HG03060 (cell line): ENCODE measurements at regions not wholly inside any gene's neighbourhood (a gene's known extent, or its start where the extent isn't known, plus 50 kb on each side); places are given as distances from the start of the nearest gene placed in this dataset.

Experiments
- ATAC-seq: cut with Tn5 transposase; IDR thresholded peaks from one replicate; pipeline ENCODE4 v1.9.1; 2021; ENCODE audit warnings: low read depth, moderate number of reproducible peaks; ENCODE audit not compliant: unreplicated experiment

DNA sequence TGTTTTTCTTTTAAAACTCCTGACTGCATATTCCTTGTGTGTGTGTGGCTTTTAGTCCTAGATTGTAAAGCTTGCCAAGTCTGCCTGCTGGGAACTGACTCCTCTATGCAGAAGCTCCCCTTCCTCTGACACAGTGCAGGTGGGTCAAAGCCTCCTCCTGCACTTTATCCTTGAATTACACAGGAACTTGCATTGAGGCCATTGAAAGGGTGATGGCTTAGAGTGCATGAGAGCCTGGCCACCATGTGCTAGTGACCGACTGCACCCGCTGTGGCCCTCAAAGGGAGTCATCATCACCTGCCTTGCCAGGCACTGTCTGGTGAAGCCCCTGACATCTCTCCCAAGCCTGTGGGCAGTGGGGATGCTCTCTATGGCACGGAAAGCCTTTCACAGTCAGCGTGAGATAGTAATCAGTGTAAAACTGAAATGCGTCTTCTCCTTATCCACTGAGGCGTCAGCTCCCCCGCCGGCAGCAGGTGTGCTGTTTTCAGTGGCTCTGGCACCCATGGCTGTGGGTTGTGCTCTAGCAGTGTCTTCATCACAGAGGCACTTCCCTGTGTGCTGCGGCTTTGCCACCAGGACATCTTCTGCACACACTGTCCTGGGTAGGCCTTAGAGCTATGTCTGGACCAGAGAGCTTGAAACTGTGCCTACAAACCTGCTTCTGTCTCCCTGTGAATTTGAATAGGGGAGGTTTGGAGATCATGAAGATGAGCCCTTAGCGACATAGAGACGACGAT, 87.9 kb downstream of the THBS2 start:
- no peak for ATAC-seq

GRCh38 chr6:169164986-169165385, 88.7 kb downstream of the THBS2 start:
- ATAC-seq: no peak

- ATAC-seq: no peak
Measured at GRCh38 chr6:169164451-169164850, 89.2 kb downstream of the THBS2 start.

DNA sequence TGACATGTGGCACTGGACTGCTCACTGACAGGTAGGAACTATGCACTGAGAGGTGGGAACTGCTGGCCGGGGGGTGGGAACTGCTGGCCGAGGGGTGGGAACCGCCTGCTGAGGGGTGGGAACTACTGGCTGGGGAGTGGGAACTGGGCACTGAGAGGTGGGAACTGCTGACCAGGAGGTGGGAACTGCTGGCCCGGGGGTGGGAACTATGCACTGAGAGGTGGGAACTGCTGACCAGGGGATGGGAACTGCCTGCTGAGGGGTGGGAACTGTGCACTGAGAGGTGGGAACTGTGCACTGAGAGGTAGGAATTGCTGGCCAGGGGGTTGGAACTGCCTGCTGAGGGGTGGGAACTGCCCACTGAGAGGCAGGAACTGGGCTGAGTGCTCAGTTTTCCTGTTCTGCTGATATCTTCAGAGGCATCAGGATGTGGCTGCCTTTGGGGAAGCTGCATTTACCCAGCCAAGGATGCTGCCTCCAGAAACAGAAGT, 90.2 kb downstream of the THBS2 start:
- no peak for ATAC-seq

- ATAC-seq: no peak
Measured at GRCh38 chr6:169162752-169163407, 90.8 kb downstream of the THBS2 start.

DNA sequence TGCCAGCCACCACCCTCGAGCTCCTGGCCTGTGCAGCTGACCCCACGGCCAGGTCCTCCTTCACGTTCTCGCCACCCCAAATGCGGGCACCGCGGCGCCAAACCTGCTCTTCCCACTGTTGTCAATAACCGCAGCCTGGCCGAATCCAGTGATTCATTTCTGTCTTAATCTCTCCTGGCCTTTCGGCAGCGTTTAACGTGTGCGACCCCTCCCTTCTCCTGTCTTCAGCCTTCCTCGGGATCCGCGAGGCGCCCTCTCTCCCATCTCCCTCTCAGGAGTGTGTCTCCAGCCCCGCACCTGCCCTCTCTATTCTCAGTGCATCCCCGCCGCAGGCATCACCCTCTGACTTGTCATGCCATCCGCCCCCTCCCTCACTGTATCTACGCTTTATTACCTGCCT, 91.4 kb downstream of the THBS2 start:
- no peak for ATAC-seq

- ATAC-seq: no peak
Measured at GRCh38 chr6:169161572-169162167, 92.0 kb downstream of the THBS2 start.

- no peak for ATAC-seq
Measured at GRCh38 chr6:169160855-169161560, 92.6 kb downstream of the THBS2 start.

GRCh38 chr6:169160091-169160854, 93.4 kb downstream of the THBS2 start:
- ATAC-seq: no peak

DNA sequence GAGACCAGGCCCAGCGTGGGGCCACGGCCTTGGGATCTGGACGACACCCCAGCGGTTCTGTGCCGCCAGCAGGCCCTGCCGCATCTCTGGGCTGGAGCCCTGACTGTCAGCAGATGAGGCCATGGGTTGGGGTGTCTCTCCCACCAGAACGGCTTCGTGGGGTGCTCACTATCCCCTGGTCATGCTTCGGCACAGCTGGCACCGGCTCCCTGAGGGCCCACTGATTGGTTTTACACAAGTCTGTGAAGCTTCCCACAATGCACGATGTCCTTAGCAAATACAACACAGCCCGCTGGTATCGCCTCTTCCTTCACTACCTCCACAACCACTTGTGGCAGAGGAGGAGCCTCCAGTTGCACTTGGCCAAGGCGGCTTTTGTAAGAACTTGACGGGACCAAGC, 94.3 kb downstream of the THBS2 start:
- ATAC-seq: no peak

- no peak for ATAC-seq
Measured at GRCh38 chr6:169158691-169159090, 95.0 kb downstream of the THBS2 start.

GRCh38 chr6:169158174-169158573, 95.5 kb downstream of the THBS2 start:
- ATAC-seq: no peak

- ATAC-seq: no peak
Measured at GRCh38 chr6:169157197-169158148, 96.2 kb downstream of the THBS2 start.

DNA sequence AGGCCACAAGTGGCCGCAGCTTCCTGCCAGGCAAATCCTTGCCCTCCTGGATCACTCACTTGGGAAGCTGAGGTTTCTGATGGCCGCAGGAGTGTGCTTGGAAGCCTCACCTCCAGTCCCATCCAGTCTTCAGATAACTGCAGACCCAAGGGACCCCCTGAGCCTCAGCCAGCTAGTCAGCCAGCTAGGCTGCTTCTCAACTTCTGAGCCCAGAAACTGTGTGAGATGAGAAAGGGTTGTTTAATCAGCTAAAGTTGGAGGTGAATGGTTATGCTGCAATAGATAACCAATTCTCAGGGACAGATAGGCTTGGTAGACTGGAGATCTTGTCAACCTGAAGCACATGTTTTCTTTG, 96.9 kb downstream of the THBS2 start:
- no peak for ATAC-seq

DNA sequence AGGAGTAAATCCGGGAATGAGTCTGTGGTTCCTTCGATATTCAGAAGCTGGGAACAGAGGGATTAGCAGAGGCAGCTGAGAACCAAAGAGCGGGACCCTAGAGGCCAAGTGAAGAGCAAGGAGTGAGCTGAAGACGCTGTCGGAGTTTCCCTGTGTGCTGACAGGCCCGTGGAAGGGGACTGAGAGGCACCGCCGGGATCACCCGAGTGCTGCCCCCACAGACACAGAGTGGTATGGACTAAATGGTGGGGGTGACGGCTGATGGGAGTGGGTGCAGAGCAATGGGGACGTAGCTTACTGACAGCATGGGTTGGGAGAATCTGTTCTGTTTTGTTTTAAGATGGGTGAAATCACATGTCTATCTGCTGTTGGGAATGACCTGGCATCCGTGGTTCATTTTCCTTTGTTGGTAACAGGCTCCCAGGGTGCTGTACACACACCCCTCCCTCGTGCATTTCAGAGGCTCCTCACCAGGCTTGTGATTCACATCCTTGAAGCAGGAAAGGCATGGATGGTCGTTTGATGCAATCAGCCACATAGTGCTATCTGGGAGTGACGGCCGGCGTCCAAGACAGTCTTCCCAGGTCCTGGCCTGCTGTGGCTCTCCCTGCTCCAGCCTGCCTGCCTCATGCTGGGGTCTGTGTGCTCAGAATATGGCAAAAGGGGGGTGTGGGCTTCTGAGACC, 97.4 kb downstream of the THBS2 start:
- ATAC-seq: no peak

- no peak for ATAC-seq
Measured at GRCh38 chr6:169155481-169155880, 98.2 kb downstream of the THBS2 start.

DNA sequence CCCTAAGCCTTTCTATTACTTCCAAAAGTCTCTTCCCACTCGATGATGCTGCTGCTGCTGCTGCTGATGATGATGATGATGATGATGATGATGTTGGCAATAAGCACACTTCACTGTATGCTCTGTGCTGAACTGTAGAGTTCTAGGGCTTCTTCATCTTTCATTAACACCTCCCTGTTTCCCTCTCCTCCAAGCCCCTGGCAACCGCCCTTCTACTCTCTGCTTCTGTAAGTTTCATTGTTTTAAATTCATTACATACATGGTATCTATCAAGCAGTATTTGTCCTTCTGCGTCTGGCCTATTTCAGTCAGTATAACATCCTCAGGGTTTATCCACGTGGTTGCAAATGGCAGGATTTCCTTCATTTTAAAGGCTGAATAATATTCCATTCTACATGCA, 100.2 kb downstream of the THBS2 start:
- ATAC-seq: no peak

GRCh38 chr6:169146521-169146920, 107.1 kb downstream of the THBS2 start:
- ATAC-seq: no peak

GRCh38 chr6:169145991-169146501, 107.6 kb downstream of the THBS2 start:
- ATAC-seq: no peak
